ENCODE measurements at regions not wholly inside any gene's neighbourhood (a gene's known extent, or its start where the extent isn't known, plus 50 kb on each side); places are given as distances from the start of the nearest gene placed in this dataset.

DNA sequence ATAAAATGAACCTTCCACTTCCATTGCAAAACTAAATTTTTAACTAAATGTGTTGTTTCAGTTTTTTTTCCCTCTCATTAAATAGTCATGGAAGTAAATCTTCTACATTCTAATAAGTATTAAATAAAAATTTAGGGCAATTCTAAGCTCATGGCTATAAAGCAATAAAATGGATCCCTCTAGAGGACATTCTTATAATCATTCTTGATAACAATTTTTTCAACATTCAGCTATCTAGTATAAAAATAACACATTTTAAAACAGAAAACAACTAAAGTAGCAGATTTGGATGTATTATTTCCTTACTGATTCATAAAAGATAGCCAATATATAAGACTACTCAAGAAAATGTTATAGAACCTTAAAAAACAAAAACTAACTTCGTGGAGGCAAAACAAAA, 393.1 kb downstream of the PLOD2 start:
- H3K36me3 ChIP-seq: no peaks in the 10 kb centered on the region
- no peaks in the 10 kb centered on the region for H3K9me3 ChIP-seq
- DNase-seq: no peak
- intact Hi-C loops (cut with DNase I): no loop called here
- ATAC-seq: no peak
- H3K4me1 ChIP-seq: no peaks in the 10 kb centered on the region
- TF ChIP-seq, protein P1, sequence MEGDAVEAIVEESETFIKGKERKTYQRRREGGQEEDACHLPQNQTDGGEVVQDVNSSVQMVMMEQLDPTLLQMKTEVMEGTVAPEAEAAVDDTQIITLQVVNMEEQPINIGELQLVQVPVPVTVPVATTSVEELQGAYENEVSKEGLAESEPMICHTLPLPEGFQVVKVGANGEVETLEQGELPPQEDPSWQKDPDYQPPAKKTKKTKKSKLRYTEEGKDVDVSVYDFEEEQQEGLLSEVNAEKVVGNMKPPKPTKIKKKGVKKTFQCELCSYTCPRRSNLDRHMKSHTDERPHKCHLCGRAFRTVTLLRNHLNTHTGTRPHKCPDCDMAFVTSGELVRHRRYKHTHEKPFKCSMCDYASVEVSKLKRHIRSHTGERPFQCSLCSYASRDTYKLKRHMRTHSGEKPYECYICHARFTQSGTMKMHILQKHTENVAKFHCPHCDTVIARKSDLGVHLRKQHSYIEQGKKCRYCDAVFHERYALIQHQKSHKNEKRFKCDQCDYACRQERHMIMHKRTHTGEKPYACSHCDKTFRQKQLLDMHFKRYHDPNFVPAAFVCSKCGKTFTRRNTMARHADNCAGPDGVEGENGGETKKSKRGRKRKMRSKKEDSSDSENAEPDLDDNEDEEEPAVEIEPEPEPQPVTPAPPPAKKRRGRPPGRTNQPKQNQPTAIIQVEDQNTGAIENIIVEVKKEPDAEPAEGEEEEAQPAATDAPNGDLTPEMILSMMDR (IDR thresholded peaks at IDR 0.05): no peak
- H3K27ac ChIP-seq: no peak overlapping the region
- H3K4me3 ChIP-seq: no peak overlapping the region
- no peaks in the 10 kb centered on the region for H3K27me3 ChIP-seq (ENCODE audit: low read depth)

DNA sequence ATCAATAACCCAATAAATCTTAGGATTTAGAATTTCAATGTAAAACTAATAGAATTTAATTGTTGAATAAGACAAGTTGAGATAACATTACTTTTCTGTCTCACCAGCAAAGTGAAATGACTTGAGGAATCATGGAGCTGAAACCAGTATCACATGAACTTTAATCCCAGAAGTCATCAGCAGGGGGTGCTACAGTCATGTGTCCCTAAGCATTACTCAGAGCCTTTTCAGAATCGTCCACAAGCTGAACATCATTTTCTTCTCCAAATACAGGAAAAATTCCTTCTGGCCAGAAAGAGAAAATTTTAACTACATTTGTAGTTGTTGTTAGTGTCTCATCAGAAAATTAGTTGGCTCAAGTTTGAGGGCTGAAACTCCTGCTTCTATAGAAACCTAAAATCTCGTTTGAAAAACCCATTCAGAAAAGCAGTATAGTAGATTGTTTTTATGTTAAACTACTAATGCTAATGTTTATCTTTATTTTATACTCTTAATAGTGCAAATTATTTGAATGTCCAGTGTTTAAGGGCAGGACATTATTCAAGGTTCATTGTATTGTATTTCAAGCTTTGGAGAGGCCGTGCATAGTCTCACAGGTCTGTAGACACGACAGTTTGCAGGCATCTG, 384.1 kb downstream of the PLOD2 start:
- Histone ChIP-seq H3K27me3 (ENCODE audit: low read depth) (no peaks in the 10 kb centered on the region), H3K27ac (no peak overlapping the region), H3K4me3 (no peak overlapping the region), H3K36me3 (no peaks in the 10 kb centered on the region), H3K4me1 (no peaks in the 10 kb centered on the region), H3K9me3 (no peaks in the 10 kb centered on the region)
- ATAC-seq (no peak), DNase-seq (no peak)
- TF ChIP-seq, protein P1 (IDR thresholded peaks at IDR 0.05): peak; percentile 48
- intact Hi-C loops (cut with DNase I): no loop called here

GRCh38 chr3:145780301-145780700, 380.7 kb downstream of the PLOD2 start:
- H3K36me3 ChIP-seq: no peaks in the 10 kb centered on the region
- H3K9me3 ChIP-seq: no peaks in the 10 kb centered on the region
- no peak overlapping the region for H3K27ac ChIP-seq
- no peaks in the 10 kb centered on the region for H3K27me3 ChIP-seq (ENCODE audit: low read depth)
- H3K4me3 ChIP-seq: no peak overlapping the region
- DNase-seq: no peak
- no peak for ATAC-seq
- intact Hi-C loops (cut with DNase I): no loop called here
- H3K4me1 ChIP-seq: no peaks in the 10 kb centered on the region
- TF ChIP-seq, protein P1 (IDR thresholded peaks at IDR 0.05): no peak

DNA sequence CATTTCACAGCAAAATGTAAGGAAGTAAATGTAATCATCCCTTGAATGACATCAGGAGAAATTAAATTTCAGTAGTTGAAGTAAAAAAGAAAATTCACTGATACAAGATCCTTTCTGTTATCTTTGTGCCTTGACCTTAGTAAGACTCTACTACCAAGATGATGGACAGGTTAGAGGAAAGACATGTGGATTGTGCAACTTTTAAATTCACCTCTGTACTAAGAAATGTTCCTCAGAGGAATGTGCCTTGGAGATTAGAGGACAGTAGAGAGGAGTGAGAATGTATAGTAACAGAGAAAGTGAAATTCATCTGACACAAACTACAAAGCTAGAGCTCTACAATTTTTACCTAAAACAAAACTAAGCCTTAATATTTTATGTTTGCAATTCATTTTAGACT, 375.3 kb downstream of the PLOD2 start:
- ATAC-seq: no peak
- intact Hi-C loops (cut with DNase I): no loop called here
- TF ChIP-seq, protein P1 (IDR thresholded peaks at IDR 0.05): no peak
- DNase-seq: no peak
- H3K27ac ChIP-seq: no peak overlapping the region
- H3K36me3 ChIP-seq: no peaks in the 10 kb centered on the region
- no peaks in the 10 kb centered on the region for H3K4me1 ChIP-seq
- no peaks in the 10 kb centered on the region for H3K9me3 ChIP-seq
- H3K4me3 ChIP-seq: no peak overlapping the region
- no peaks in the 10 kb centered on the region for H3K27me3 ChIP-seq (ENCODE audit: low read depth)

DNA sequence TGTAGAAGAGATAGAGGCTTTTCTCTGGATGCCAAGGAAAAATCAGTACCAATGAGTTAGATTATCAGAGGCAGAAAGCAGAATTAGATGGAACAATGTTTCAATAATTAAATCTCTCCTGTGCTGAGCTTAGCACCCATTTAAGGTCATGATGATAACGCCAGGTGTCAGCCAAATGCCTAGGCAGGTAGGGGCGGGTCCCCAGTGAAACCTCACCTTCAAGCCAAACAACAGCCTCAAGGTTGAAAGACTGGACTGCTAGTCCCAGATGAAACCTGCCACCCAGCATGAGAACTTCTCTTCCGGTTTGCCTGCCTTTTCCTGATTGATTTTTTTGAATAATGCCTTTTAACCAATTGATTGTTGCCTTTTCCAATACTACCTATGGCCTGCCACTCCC, 363.0 kb downstream of the PLOD2 start:
- intact Hi-C loops (cut with DNase I): no loop called here
- DNase-seq (no peak), ATAC-seq (no peak)
- Histone ChIP-seq H3K36me3 (no peaks in the 10 kb centered on the region), H3K4me1 (no peaks in the 10 kb centered on the region), H3K27ac (no peak overlapping the region), H3K4me3 (no peak overlapping the region), H3K27me3 (ENCODE audit: low read depth) (no peaks in the 10 kb centered on the region), H3K9me3 (no peaks in the 10 kb centered on the region)
- TF ChIP-seq, protein P1 (IDR thresholded peaks at IDR 0.05): no peak

Data from lower lobe of right lung (tissue), 2 donors.